ENCODE measurements at regions not wholly inside any gene's neighbourhood (a gene's known extent, or its start where the extent isn't known, plus 50 kb on each side); places are given as distances from the start of the nearest gene placed in this dataset.

DNA sequence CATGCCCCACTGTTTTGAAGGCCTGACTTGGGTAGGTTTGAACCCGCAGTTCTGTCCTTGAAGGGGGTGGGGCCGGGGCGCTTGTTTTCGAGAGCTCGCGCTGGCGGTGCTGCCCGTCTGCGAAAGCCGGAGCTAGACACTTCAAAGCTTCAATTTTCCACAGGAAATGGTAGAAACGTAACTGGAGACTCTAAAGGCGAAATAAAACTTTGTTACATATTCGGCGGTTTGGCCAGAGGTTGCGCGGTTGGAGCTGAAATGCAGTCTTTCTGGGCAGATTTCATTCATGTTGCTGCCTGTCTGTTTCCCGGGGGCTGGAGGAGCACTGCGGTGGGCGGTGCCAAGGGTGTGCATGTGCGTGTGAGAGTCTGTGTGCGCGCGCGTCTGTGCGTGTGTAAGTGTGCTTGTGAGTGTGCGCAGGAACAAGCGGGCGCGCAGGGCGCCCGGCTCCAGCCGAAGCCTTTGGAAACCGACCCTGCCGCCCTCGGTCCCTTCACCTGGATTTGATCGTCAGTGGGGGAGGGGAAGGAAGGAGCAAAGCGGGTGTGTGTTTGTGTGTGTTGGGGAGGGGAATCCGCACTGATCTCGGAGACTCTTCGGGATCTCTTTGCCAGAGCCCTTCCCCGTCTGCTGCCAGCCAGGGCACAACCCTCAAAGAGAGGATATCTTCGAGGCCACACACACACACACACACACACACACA is 227.7 kb upstream of the CRY1 start:
- TF ChIP-seq, protein P1, sequence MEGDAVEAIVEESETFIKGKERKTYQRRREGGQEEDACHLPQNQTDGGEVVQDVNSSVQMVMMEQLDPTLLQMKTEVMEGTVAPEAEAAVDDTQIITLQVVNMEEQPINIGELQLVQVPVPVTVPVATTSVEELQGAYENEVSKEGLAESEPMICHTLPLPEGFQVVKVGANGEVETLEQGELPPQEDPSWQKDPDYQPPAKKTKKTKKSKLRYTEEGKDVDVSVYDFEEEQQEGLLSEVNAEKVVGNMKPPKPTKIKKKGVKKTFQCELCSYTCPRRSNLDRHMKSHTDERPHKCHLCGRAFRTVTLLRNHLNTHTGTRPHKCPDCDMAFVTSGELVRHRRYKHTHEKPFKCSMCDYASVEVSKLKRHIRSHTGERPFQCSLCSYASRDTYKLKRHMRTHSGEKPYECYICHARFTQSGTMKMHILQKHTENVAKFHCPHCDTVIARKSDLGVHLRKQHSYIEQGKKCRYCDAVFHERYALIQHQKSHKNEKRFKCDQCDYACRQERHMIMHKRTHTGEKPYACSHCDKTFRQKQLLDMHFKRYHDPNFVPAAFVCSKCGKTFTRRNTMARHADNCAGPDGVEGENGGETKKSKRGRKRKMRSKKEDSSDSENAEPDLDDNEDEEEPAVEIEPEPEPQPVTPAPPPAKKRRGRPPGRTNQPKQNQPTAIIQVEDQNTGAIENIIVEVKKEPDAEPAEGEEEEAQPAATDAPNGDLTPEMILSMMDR (IDR thresholded peaks at IDR 0.05 in 4 of 5, conservative IDR thresholded peaks at IDR 0.05 in 1 of 5) = no peak
- no peak for TF ChIP-seq POLR2A (IDR thresholded peaks at IDR 0.05)

All from gastrocnemius medialis (tissue), 4 donors.